ENCODE measurements at regions not wholly inside any gene's neighbourhood (a gene's known extent, or its start where the extent isn't known, plus 50 kb on each side); places are given as distances from the start of the nearest gene placed in this dataset.
A peak's percentile ranks its signal among the peaks of the same experiment; 100 is the strongest.

DNA sequence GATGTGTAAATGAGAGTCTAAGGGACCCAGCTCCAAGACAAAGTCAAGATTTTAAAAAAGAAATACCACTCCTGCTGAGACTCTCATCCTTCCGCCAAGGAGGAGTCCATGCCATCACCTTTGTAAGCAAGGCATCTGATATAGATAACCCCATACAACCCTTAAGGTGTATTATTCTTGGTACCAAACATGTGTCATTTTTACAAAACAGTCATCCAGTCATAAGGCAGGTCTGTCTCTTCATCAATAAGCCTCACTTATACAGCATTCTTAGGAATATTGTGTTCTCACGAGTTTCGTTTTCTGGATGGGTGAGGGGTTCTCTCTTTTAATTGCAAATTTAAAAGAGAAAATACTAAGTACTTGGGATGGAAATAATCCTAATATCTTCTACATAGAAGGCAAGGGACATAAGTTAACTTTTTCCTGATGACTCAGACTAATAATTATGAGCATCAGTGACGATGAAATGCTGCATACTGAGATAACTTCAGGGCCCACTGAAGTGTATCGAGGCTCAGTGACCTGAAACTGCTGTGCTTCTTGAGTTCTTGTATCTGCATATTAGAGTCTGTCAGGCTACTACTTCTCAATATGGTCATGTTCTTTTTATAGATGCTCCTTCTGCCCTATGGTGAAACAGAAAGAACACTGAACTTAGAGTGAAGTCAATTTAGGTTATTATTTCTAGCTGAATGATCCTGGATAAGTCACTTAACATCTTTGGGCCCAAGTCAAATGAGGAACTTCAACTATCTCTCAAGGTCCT lies 166.6 kb downstream of the KLF12 start:
- no peak for ATAC-seq
- peaks cover 2% of the 10 kb centered on the region for H3K9me3 Mint-ChIP-seq
- H3K27ac Mint-ChIP-seq, result peak overlapping the region; percentile 5; the same call in 1 of the 2 replicates
- CTCF ChIA-PET, result no interaction called here
- no peaks in the 10 kb centered on the region for H3K27me3 Mint-ChIP-seq (ENCODE audit: low read depth)
- no peaks in the 10 kb centered on the region for H3K36me3 Mint-ChIP-seq
- TF ChIP-seq NFE2L1 (CRISPR knock-in tag; IDR thresholded peaks at IDR 0.05), result no peak
- TF ChIP-seq ZBTB21 (CRISPR knock-in tag; IDR thresholded peaks at IDR 0.05; ENCODE audit: borderline replicate concordance), result no peak
- no peak for TF ChIP-seq RELA (CRISPR knock-in tag; IDR thresholded peaks at IDR 0.05; ENCODE audit: borderline replicate concordance)
- no peak for TF ChIP-seq FOXJ3 (CRISPR knock-in tag; IDR thresholded peaks at IDR 0.05; ENCODE audit: borderline replicate concordance)
- no peak for TF ChIP-seq SOX15 (CRISPR knock-in tag; IDR thresholded peaks at IDR 0.05)
- TF ChIP-seq PRRX2 (CRISPR knock-in tag; IDR thresholded peaks at IDR 0.05), result no peak
- TF ChIP-seq ZNF138 (CRISPR knock-in tag; conservative IDR thresholded peaks at IDR 0.05), result no peak
- no peak for TF ChIP-seq GRHL2 (CRISPR knock-in tag; IDR thresholded peaks at IDR 0.05; ENCODE audit: insufficient replicate concordance, severe bottlenecking)
- no peak for TF ChIP-seq ZNF121 (CRISPR knock-in tag; IDR thresholded peaks at IDR 0.05)
- TF ChIP-seq IRF1 (CRISPR knock-in tag; IDR thresholded peaks at IDR 0.05), result no peak
- TF ChIP-seq ZNF396 (CRISPR knock-in tag; IDR thresholded peaks at IDR 0.05; ENCODE audit: borderline replicate concordance), result no peak
- TF ChIP-seq ESRRA (CRISPR knock-in tag; IDR thresholded peaks at IDR 0.05; ENCODE audit: borderline replicate concordance), result no peak
- no peak for TF ChIP-seq JAZF1 (CRISPR knock-in tag; IDR thresholded peaks at IDR 0.05)
- no peak for TF ChIP-seq NFATC4 (CRISPR knock-in tag; IDR thresholded peaks at IDR 0.05)
- no peak overlapping the region for H3K4me3 Mint-ChIP-seq
- POLR2A ChIA-PET, result no interaction called here
- peaks cover 23% of the 10 kb centered on the region for H3K4me1 Mint-ChIP-seq
- no peak for DNase-seq (ENCODE audit: low spot score)

GRCh38 chr13:73966331-73966730 lies 167.9 kb downstream of the KLF12 start:
- ATAC-seq (no peak), DNase-seq (ENCODE audit: low spot score) (no peak)
- Mint-ChIP-seq H3K27me3 (ENCODE audit: low read depth) (no peaks in the 10 kb centered on the region; the same call in 1 of the 2 replicates), H3K9me3 (peaks cover 14% of the 10 kb centered on the region), H3K4me1 (peaks cover 23% of the 10 kb centered on the region), H3K4me3 (no peak overlapping the region), H3K27ac (no peak overlapping the region), H3K36me3 (peaks cover 10% of the 10 kb centered on the region)
- CTCF ChIA-PET, result no interaction called here
- TF ChIP-seq PREB (CRISPR knock-in tag; IDR thresholded peaks at IDR 0.05; ENCODE audit: borderline replicate concordance) (no peak), ZSCAN18 (CRISPR knock-in tag; IDR thresholded peaks at IDR 0.05) (no peak), ESRRA (CRISPR knock-in tag; IDR thresholded peaks at IDR 0.05; ENCODE audit: borderline replicate concordance) (no peak), USF1 (CRISPR knock-in tag; IDR thresholded peaks at IDR 0.05) (no peak), E2F4 (CRISPR knock-in tag; IDR thresholded peaks at IDR 0.05; ENCODE audit: borderline replicate concordance, low read depth) (no peak), FOXK1 (CRISPR knock-in tag; IDR thresholded peaks at IDR 0.05) (no peak)
- TF ChIP-seq, protein P1, sequence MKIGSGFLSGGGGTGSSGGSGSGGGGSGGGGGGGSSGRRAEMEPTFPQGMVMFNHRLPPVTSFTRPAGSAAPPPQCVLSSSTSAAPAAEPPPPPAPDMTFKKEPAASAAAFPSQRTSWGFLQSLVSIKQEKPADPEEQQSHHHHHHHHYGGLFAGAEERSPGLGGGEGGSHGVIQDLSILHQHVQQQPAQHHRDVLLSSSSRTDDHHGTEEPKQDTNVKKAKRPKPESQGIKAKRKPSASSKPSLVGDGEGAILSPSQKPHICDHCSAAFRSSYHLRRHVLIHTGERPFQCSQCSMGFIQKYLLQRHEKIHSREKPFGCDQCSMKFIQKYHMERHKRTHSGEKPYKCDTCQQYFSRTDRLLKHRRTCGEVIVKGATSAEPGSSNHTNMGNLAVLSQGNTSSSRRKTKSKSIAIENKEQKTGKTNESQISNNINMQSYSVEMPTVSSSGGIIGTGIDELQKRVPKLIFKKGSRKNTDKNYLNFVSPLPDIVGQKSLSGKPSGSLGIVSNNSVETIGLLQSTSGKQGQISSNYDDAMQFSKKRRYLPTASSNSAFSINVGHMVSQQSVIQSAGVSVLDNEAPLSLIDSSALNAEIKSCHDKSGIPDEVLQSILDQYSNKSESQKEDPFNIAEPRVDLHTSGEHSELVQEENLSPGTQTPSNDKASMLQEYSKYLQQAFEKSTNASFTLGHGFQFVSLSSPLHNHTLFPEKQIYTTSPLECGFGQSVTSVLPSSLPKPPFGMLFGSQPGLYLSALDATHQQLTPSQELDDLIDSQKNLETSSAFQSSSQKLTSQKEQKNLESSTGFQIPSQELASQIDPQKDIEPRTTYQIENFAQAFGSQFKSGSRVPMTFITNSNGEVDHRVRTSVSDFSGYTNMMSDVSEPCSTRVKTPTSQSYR (CRISPR knock-in tag; IDR thresholded peaks at IDR 0.05), result no peak
- TF ChIP-seq, protein P2, sequence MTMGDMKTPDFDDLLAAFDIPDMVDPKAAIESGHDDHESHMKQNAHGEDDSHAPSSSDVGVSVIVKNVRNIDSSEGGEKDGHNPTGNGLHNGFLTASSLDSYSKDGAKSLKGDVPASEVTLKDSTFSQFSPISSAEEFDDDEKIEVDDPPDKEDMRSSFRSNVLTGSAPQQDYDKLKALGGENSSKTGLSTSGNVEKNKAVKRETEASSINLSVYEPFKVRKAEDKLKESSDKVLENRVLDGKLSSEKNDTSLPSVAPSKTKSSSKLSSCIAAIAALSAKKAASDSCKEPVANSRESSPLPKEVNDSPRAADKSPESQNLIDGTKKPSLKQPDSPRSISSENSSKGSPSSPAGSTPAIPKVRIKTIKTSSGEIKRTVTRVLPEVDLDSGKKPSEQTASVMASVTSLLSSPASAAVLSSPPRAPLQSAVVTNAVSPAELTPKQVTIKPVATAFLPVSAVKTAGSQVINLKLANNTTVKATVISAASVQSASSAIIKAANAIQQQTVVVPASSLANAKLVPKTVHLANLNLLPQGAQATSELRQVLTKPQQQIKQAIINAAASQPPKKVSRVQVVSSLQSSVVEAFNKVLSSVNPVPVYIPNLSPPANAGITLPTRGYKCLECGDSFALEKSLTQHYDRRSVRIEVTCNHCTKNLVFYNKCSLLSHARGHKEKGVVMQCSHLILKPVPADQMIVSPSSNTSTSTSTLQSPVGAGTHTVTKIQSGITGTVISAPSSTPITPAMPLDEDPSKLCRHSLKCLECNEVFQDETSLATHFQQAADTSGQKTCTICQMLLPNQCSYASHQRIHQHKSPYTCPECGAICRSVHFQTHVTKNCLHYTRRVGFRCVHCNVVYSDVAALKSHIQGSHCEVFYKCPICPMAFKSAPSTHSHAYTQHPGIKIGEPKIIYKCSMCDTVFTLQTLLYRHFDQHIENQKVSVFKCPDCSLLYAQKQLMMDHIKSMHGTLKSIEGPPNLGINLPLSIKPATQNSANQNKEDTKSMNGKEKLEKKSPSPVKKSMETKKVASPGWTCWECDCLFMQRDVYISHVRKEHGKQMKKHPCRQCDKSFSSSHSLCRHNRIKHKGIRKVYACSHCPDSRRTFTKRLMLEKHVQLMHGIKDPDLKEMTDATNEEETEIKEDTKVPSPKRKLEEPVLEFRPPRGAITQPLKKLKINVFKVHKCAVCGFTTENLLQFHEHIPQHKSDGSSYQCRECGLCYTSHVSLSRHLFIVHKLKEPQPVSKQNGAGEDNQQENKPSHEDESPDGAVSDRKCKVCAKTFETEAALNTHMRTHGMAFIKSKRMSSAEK (CRISPR knock-in tag; IDR thresholded peaks at IDR 0.05; ENCODE audit: borderline replicate concordance), result no peak
- POLR2A ChIA-PET, result no interaction called here

Data from WTC11 (cell line).